Caco-2 (cell line): ENCODE measurements at regions not wholly inside any gene's neighbourhood (a gene's known extent, or its start where the extent isn't known, plus 50 kb on each side); places are given as distances from the start of the nearest gene placed in this dataset.

ENCODE experiments used
- BruUV-seq: library from RNA; stranded (reverse); fragments of 400-500 nt; replicated peaks from 2 replicates; lab custom pipeline; 2021; lab: Mats Ljungman, UMichigan
- CTCF ChIA-PET: fragments of 300-600 bp; sonication (Branson Sonifier 250); formaldehyde crosslinking; loops from one replicate; lab custom pipeline; 2022; ENCODE audit warnings: antibody characterized with exemption; lab: Charles Lee
- POLR2A ChIA-PET: fragments of 300-600 bp; sonication (Branson Sonifier 250); formaldehyde crosslinking; loops from one replicate; lab custom pipeline; 2022; ENCODE audit warnings: antibody characterized with exemption; lab: Charles Lee
- DNase-seq, 2 experiments: peaks; one replicate each; pipeline versions ENCODE4 v3.0.0 to v3.0.0-alpha.2; 2020 to 2022
- H3K27me3 ChIP-seq: replicated peaks from 2 replicates; pipeline ENCODE4 v1.6.0; 2011; ENCODE audit warnings: low read length; ENCODE audit not compliant: control insufficient read depth, insufficient read depth
- H3K36me3 ChIP-seq: 2 replicates; pipeline ENCODE4 v1.5.1; 2011; ENCODE audit warnings: low read length; ENCODE audit not compliant: control insufficient read depth, insufficient read depth
- H3K4me1 ChIP-seq: fragments of 250-450 bp; sonication (Bioruptor Pico); 2 replicates; pipeline ENCODE4 v1.5.1; 2020; ENCODE audit warnings: mild to moderate bottlenecking
- H3K4me3 ChIP-seq: 2 replicates; pipeline ENCODE4 v1.5.1; 2011; ENCODE audit warnings: low read depth, mild to moderate bottlenecking, control low read depth, low read length
- H3K9me3 ChIP-seq: fragments of 250-450 bp; sonication (Bioruptor Pico); 2 replicates; pipeline ENCODE4 v1.5.1; 2020; ENCODE audit warnings: mild to moderate bottlenecking, moderate library complexity
- H3K27ac Mint-ChIP-seq: one replicate; pipeline ENCODE4 v1.8.0; 2022; ENCODE audit warnings: mixed read lengths; ENCODE audit not compliant: unreplicated experiment
- H3K27me3 Mint-ChIP-seq: one replicate; pipeline ENCODE4 v1.8.0; 2022; ENCODE audit warnings: mixed read lengths; ENCODE audit not compliant: insufficient read depth, unreplicated experiment
- H3K36me3 Mint-ChIP-seq: one replicate; pipeline ENCODE4 v1.8.0; 2022; ENCODE audit warnings: mild to moderate bottlenecking, mixed read lengths; ENCODE audit not compliant: insufficient read depth, unreplicated experiment
- H3K4me1 Mint-ChIP-seq: one replicate; pipeline ENCODE4 v1.8.0; 2022; ENCODE audit warnings: low read depth, mixed read lengths; ENCODE audit not compliant: unreplicated experiment
- H3K4me3 Mint-ChIP-seq: one replicate; pipeline ENCODE4 v1.8.0; 2022; ENCODE audit warnings: mild to moderate bottlenecking, moderate library complexity, mixed read lengths; ENCODE audit not compliant: unreplicated experiment
- H3K9me3 Mint-ChIP-seq: one replicate; pipeline ENCODE4 v1.8.0; 2022; ENCODE audit warnings: mixed read lengths; ENCODE audit not compliant: unreplicated experiment
- CTCF ChIP-seq, 2 experiments: fragments of 200-600 bp in 1 of 2; IDR thresholded peaks; 1 replicate in 1 of 2; 2 replicates in 1 of 2; pipeline versions ENCODE4 v1.5.1 to v1.8.0; 2011 to 2022; ENCODE audit warnings: antibody characterized with exemption in 1 of 2, control low read depth in 1 of 2, inconsistent platforms in 1 of 2, low read depth in 1 of 2, low read length in 1 of 2, mild to moderate bottlenecking in 1 of 2, moderate library complexity in 1 of 2; ENCODE audit not compliant: insufficient read depth in 1 of 2, severe bottlenecking in 1 of 2, unreplicated experiment in 1 of 2
- intact Hi-C: fragments of 100-400 bp; cut with micrococcal nuclease; formaldehyde crosslinking; loops from one replicate; pipeline ENCODE4 v1.10.0; 2022; ENCODE audit not compliant: unreplicated experiment

GRCh38 chr5:27928060-27928459 is 889.7 kb upstream of the CDH9 start:
- no peak overlapping the region for H3K4me3 ChIP-seq
- POLR2A ChIA-PET, result no interaction called here
- no peak for TF ChIP-seq CTCF (IDR thresholded peaks at IDR 0.05; ENCODE audit: insufficient read depth in 1 of 2, low read depth in 1 of 2, low read length in 1 of 2, severe bottlenecking in 1 of 2, unreplicated experiment in 1 of 2)
- no TSS peak for BruUV-seq
- H3K9me3 ChIP-seq, result no peaks in the 10 kb centered on the region
- Mint-ChIP-seq H3K36me3 (no peaks in the 10 kb centered on the region), H3K27me3 (no peaks in the 10 kb centered on the region), H3K27ac (no peak overlapping the region), H3K4me1 (no peaks in the 10 kb centered on the region), H3K9me3 (no peaks in the 10 kb centered on the region), H3K4me3 (no peak overlapping the region)
- intact Hi-C loops, result no loop called here
- no peak for DNase-seq
- no peaks in the 10 kb centered on the region for H3K27me3 ChIP-seq
- CTCF ChIA-PET, result no interaction called here
- no peaks in the 10 kb centered on the region for H3K36me3 ChIP-seq
- no peaks in the 10 kb centered on the region for H3K4me1 ChIP-seq

GRCh38 chr5:27911216-27911615 is 872.8 kb upstream of the CDH9 start:
- no peak for DNase-seq
- Mint-ChIP-seq H3K27ac (no peak overlapping the region), H3K4me3 (no peak overlapping the region), H3K27me3 (no peaks in the 10 kb centered on the region), H3K36me3 (no peaks in the 10 kb centered on the region), H3K9me3 (peaks cover 13% of the 10 kb centered on the region), H3K4me1 (peaks cover 17% of the 10 kb centered on the region)
- H3K27me3 ChIP-seq, result no peaks in the 10 kb centered on the region
- no peak for TF ChIP-seq CTCF (IDR thresholded peaks at IDR 0.05; ENCODE audit: insufficient read depth in 1 of 2, low read depth in 1 of 2, low read length in 1 of 2, severe bottlenecking in 1 of 2, unreplicated experiment in 1 of 2)
- H3K4me1 ChIP-seq, result peaks cover 25% of the 10 kb centered on the region
- no TSS peak for BruUV-seq
- H3K9me3 ChIP-seq, result peaks cover 9% of the 10 kb centered on the region
- intact Hi-C loops, result no loop called here
- ChIA-PET CTCF (no interaction called here), POLR2A (no interaction called here)
- H3K4me3 ChIP-seq, result no peak overlapping the region
- no peaks in the 10 kb centered on the region for H3K36me3 ChIP-seq

- intact Hi-C loops, result no loop called here
- H3K36me3 Mint-ChIP-seq, result no peaks in the 10 kb centered on the region
- peaks cover 13% of the 10 kb centered on the region for H3K9me3 Mint-ChIP-seq
- H3K4me3 Mint-ChIP-seq, result no peak overlapping the region
- DNase-seq, result no peak
- CTCF ChIA-PET, result no interaction called here
- Histone ChIP-seq H3K9me3 (peaks cover 9% of the 10 kb centered on the region), H3K27me3 (no peaks in the 10 kb centered on the region), H3K4me1 (peaks cover 30% of the 10 kb centered on the region), H3K4me3 (no peak overlapping the region), H3K36me3 (no peaks in the 10 kb centered on the region)
- BruUV-seq, result no TSS peak
- no peak overlapping the region for H3K27ac Mint-ChIP-seq
- peaks cover 17% of the 10 kb centered on the region for H3K4me1 Mint-ChIP-seq
- H3K27me3 Mint-ChIP-seq, result no peaks in the 10 kb centered on the region
- no peak for TF ChIP-seq CTCF (IDR thresholded peaks at IDR 0.05; ENCODE audit: insufficient read depth in 1 of 2, low read depth in 1 of 2, low read length in 1 of 2, severe bottlenecking in 1 of 2, unreplicated experiment in 1 of 2)
- POLR2A ChIA-PET, result no interaction called here
Measured at GRCh38 chr5:27908341-27908740, 870.0 kb upstream of the CDH9 start.
